ENCODE measurements at regions not wholly inside any gene's neighbourhood (a gene's known extent, or its start where the extent isn't known, plus 50 kb on each side); places are given as distances from the start of the nearest gene placed in this dataset.
"Not testable (repeated sequence)": the region's sequence is repeated elsewhere in the genome, so short reads cannot be mapped to it uniquely, and the experiment has no call there.

GRCh38 chr21:15208786-15209185 lies 144.0 kb upstream of the NRIP1 start:
- Histone ChIP-seq H3K27me3 (no peaks in the 10 kb centered on the region), H3K27ac (no peak overlapping the region), H3K4me3 (no peak overlapping the region), H3K4me1 (no peaks in the 10 kb centered on the region), H3K36me3 (no peaks in the 10 kb centered on the region), H3K9me3 (no peaks in the 10 kb centered on the region)
- no peak for ATAC-seq
- TF ChIP-seq EP300 (IDR thresholded peaks at IDR 0.05): no peak
- no peak for TF ChIP-seq POLR2A (IDR thresholded peaks at IDR 0.05)
- TF ChIP-seq CTCF (IDR thresholded peaks at IDR 0.05): no peak
- TF ChIP-seq POLR2AphosphoS5 (IDR thresholded peaks at IDR 0.05): no peak
- 95 to 100% methylated on average over 4 of the region's 4 CpGs for WGBS, 2 donors (ENCODE audit: low coverage in 1 of 2)

DNA sequence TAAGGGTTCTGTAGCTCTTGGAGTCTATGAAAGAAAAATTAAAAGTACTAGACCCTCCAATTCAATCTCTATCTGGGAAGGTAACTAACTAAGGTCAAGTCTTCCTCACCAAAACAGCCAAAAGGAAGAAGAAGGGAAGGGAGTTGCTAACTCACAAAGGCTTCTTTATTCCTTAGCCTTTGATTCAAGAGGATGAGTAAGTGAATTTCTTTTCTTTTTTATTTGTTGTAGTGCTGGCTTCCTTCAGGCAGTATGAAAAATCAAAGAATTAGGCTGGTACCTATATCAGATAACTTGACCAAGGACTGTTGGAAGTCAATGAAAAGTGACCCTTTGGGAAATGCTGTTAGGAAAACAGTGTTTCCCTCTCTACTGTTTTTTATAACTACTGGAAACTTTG lies 144.4 kb upstream of the NRIP1 start:
- TF ChIP-seq POLR2AphosphoS5 (IDR thresholded peaks at IDR 0.05) (no peak), EP300 (IDR thresholded peaks at IDR 0.05) (no peak), CTCF (IDR thresholded peaks at IDR 0.05) (no peak), POLR2A (IDR thresholded peaks at IDR 0.05) (no peak)
- Histone ChIP-seq H3K4me3 (no peak overlapping the region), H3K9me3 (no peaks in the 10 kb centered on the region)

DNA sequence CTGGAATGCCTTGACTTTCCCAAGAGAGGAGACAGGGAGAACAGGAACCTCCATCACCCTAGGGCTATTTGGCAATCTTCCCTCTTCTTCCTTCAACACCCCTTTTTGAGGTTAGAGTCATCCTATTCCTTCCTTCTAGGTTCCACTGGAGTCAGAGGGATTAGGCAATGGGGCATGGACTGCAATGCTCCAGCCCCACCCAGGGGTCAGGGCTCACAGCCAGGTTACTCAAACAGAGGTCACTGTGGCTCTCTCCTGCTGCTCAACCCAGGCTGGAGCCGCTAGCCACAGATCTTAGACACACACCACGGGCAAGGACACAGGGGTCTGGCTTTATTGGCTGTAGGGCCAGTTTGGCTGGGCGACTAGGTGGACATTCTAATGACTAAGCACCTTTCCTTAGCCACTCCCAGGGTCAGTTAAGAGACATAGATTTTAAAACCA lies 145.5 kb upstream of the NRIP1 start:
- H3K27ac ChIP-seq: no peak overlapping the region
- H3K36me3 ChIP-seq: no peaks in the 10 kb centered on the region
- TF ChIP-seq POLR2AphosphoS5 (IDR thresholded peaks at IDR 0.05) (no peak), EP300 (IDR thresholded peaks at IDR 0.05) (no peak), POLR2A (IDR thresholded peaks at IDR 0.05) (no peak)
- no peaks in the 10 kb centered on the region for H3K27me3 ChIP-seq
- no peak overlapping the region for H3K4me3 ChIP-seq
- 60% methylated on average over 1 of the region's 3 CpGs; no CpG with 5 or more reads in 1 of the 2 donors for WGBS, 2 donors (ENCODE audit: low coverage in 1 of 2)
- no peaks in the 10 kb centered on the region for H3K4me1 ChIP-seq
- H3K9me3 ChIP-seq: no peaks in the 10 kb centered on the region
- peak; percentile 86 for ATAC-seq

More for the DNA sequence above, 144.4 kb upstream of the NRIP1 start:
- H3K27ac ChIP-seq: no peak overlapping the region
- ATAC-seq: no peak
- H3K36me3 ChIP-seq: no peaks in the 10 kb centered on the region
- H3K4me1 ChIP-seq: no peaks in the 10 kb centered on the region
- H3K27me3 ChIP-seq: no peaks in the 10 kb centered on the region

DNA sequence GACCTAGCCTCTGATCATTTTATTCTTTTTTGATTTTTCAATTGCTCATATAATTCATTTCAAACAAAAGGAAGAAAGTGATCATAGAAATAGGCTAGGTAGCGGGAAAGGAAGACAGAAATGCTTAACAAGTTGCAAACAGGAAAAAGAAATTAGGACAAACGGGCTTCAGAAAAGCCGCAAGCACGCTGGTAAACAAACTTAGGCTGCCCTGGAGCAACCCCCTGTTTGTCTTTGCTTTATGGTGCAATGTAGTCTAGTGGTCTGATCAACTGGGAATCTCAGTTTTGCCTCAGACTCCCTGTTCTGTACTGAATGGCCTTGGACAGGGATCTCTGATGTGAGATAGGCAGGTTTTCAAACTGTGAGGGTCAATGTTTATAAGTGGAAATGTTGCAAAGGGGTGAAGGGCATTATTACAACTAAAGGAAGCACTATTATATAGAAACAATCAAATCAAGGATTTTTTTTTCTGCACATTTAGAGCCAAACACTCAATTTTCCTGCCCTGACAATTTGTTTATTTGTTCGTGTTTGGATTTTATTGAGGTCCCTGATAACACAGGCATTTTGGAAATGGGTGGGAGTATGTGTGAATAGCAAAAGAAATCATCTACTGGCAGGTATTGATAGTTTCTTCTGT lies 146.8 kb upstream of the NRIP1 start:
- Histone ChIP-seq H3K36me3 (no peaks in the 10 kb centered on the region), H3K9me3 (no peaks in the 10 kb centered on the region), H3K4me3 (no peak overlapping the region), H3K4me1 (no peaks in the 10 kb centered on the region), H3K27me3 (no peaks in the 10 kb centered on the region), H3K27ac (no peak overlapping the region)
- TF ChIP-seq POLR2A (IDR thresholded peaks at IDR 0.05): no peak
- 49 to 66% methylated on average over 3 to 5 of the region's 5 CpGs for WGBS, 2 donors (ENCODE audit: low coverage in 1 of 2)
- ATAC-seq: no peak

- Histone ChIP-seq H3K4me1 (no peaks in the 10 kb centered on the region), H3K27me3 (no peaks in the 10 kb centered on the region), H3K4me3 (no peak overlapping the region), H3K9me3 (no peaks in the 10 kb centered on the region), H3K36me3 (no peaks in the 10 kb centered on the region), H3K27ac (no peak overlapping the region)
- no peak for ATAC-seq
- whole genome bisulfite sequencing, 2 donors (ENCODE audit: low coverage in 1 of 2): 58 to 88% methylated on average over 2 of the region's 2 CpGs
- TF ChIP-seq EP300 (IDR thresholded peaks at IDR 0.05): no peak
- no peak for TF ChIP-seq POLR2A (IDR thresholded peaks at IDR 0.05)
- TF ChIP-seq CTCF (IDR thresholded peaks at IDR 0.05): no peak
- no peak for TF ChIP-seq POLR2AphosphoS5 (IDR thresholded peaks at IDR 0.05)
Measured at GRCh38 chr21:15212206-15212605, 147.4 kb upstream of the NRIP1 start.

GRCh38 chr21:15218476-15218875 lies 153.7 kb upstream of the NRIP1 start:
- no CpG with 5 or more reads among the region's 23 CpGs for WGBS, 2 donors (ENCODE audit: low coverage in 1 of 2)
- not testable (repeated sequence) for H3K27me3 ChIP-seq, ATAC-seq, H3K9me3 ChIP-seq, H3K27ac ChIP-seq, H3K4me1 ChIP-seq, H3K4me3 ChIP-seq, H3K36me3 ChIP-seq
